NCI-H460 (cell line): ENCODE measurements at regions not wholly inside any gene's neighbourhood (a gene's known extent, or its start where the extent isn't known, plus 50 kb on each side); places are given as distances from the start of the nearest gene placed in this dataset.

Source experiments
- DNase-seq: peaks from one replicate; pipeline ENCODE4 v3.0.0-alpha.2; 2016; ENCODE audit warnings: low read depth; ENCODE audit errors: extremely low read depth

GRCh38 chr1:53378061-53378460, 50.2 kb upstream of the LRP8 start:
- DNase-seq = no peak

GRCh38 chr1:53378932-53379661, 51.2 kb upstream of the LRP8 start:
- no peak for DNase-seq

- DNase-seq = no peak
Observed at GRCh38 chr1:53379662-53380002, 51.8 kb upstream of the LRP8 start.

GRCh38 chr1:53380296-53380695, 52.4 kb upstream of the LRP8 start:
- no peak for DNase-seq

GRCh38 chr1:53381790-53382401, 54.0 kb upstream of the LRP8 start:
- DNase-seq = no peak

- no peak for DNase-seq
Observed at GRCh38 chr1:53383136-53383870, 55.4 kb upstream of the LRP8 start.

GRCh38 chr1:53384796-53385195, 56.9 kb upstream of the LRP8 start:
- no peak for DNase-seq

GRCh38 chr1:53385276-53386225, 57.7 kb upstream of the LRP8 start:
- DNase-seq = no peak

- no peak for DNase-seq
Observed at GRCh38 chr1:53388963-53389362, 61.1 kb upstream of the LRP8 start.

- no peak for DNase-seq
Observed at GRCh38 chr1:53390261-53390660, 62.4 kb upstream of the LRP8 start.

GRCh38 chr1:53390736-53391135, 62.9 kb upstream of the LRP8 start:
- DNase-seq = no peak

GRCh38 chr1:53391296-53391695, 63.4 kb upstream of the LRP8 start:
- DNase-seq = no peak

- no peak for DNase-seq
Observed at GRCh38 chr1:53391982-53392381, 64.1 kb upstream of the LRP8 start.

GRCh38 chr1:53392460-53392859, 64.6 kb upstream of the LRP8 start:
- DNase-seq = no peak

- DNase-seq = peak; percentile 54
Observed at GRCh38 chr1:53393325-53393792, 65.5 kb upstream of the LRP8 start.

- no peak for DNase-seq
Observed at GRCh38 chr1:53394306-53394705, 64.9 kb upstream of the DMRTB1 start.

GRCh38 chr1:53395671-53396215, 63.5 kb upstream of the DMRTB1 start:
- no peak for DNase-seq

- DNase-seq = no peak
Observed at GRCh38 chr1:53396573-53397268, 62.5 kb upstream of the DMRTB1 start.

- DNase-seq = no peak
Observed at GRCh38 chr1:53398091-53398490, 61.1 kb upstream of the DMRTB1 start.
